Epithelial cell of proximal tubule (primary cell): ENCODE measurements at regions not wholly inside any gene's neighbourhood (a gene's known extent, or its start where the extent isn't known, plus 50 kb on each side); places are given as distances from the start of the nearest gene placed in this dataset.

Experiments
- DNase-seq: peaks from one replicate; pipeline ENCODE4 v3.0.0-alpha.2; 2011; ENCODE audit warnings: low read depth
- H3K4me3 ChIP-seq: 2 replicates; pipeline ENCODE4 v1.5.1; 2011; ENCODE audit warnings: low read depth, mild to moderate bottlenecking, low read length
- CTCF ChIP-seq: conservative IDR thresholded peaks from 2 replicates; pipeline ENCODE4 v1.5.1; 2012; ENCODE audit warnings: low read depth, mild to moderate bottlenecking, low read length

GRCh38 chr1:4121834-4122512, 221.9 kb upstream of the C1orf174 start:
- no peak overlapping the region for H3K4me3 ChIP-seq
- DNase-seq = no peak
- no peak for TF ChIP-seq CTCF

- no peak overlapping the region for H3K4me3 ChIP-seq
- DNase-seq = no peak
- TF ChIP-seq CTCF = no peak
Measured at GRCh38 chr1:4122513-4123160, 222.6 kb upstream of the C1orf174 start.

DNA sequence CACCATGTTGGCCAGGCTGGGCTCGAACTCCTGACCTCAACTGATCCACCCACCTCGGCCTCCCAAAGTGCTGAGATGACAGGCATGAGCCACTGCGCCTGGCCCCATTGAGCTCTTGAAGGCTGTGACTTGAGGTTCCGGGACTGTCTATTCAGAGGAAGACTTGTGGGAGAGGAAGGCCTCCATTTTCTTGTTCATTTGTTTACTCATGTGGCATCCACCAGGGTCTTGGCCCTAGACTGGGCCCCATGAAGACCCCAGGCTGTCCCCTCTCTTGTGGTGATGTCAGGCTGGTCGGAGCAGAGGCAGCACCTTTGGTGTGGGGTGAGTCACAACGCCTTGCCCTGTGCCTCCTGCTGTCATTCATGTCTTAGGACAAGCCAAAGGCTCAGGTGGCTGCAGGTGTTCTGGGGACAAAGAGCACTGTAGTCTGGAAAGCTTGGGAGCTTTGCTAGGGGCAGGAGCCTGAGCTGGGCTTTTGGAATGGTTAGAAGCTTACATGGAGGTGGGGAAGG, 224.6 kb upstream of the C1orf174 start:
- TF ChIP-seq CTCF = no peak
- no peak for DNase-seq

GRCh38 chr1:4126251-4126650, 226.2 kb upstream of the C1orf174 start:
- no peak overlapping the region for H3K4me3 ChIP-seq
- DNase-seq = no peak
- TF ChIP-seq CTCF = no peak

More for the DNA sequence above, 224.6 kb upstream of the C1orf174 start:
- no peak overlapping the region for H3K4me3 ChIP-seq

GRCh38 chr1:4126731-4127591, 226.9 kb upstream of the C1orf174 start:
- no peak for DNase-seq
- H3K4me3 ChIP-seq = no peak overlapping the region
- no peak for TF ChIP-seq CTCF

DNA sequence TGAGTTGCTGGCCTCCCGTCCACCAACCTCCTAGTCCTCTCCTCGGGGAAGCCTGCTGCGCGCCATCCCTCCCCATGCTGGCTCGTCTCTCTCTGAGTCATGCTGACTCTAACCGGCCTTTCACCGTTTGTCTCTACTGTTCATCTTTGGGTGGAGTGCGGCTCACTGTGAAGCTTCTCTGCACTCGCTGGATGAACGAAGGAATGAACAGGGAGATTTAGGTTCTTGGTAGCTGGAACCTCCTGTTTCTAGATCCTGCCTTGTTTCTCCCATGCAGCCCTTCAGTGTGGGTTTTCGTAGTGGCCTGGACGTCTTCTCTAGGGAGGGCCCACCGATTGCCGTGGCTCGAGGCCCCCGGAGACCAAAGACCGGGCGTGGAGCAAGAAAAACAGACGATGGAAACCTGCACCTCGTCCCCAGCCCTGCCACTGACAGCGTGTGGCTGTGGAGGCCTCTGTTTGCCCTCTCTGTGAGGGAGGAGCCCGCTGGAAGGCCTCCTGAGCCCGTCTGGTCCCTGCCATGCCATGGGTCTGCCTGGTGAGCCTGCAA, 227.6 kb upstream of the C1orf174 start:
- no peak for TF ChIP-seq CTCF
- DNase-seq = no peak
- no peak overlapping the region for H3K4me3 ChIP-seq
